ENCODE measurements at regions not wholly inside any gene's neighbourhood (a gene's known extent, or its start where the extent isn't known, plus 50 kb on each side); places are given as distances from the start of the nearest gene placed in this dataset.

DNA sequence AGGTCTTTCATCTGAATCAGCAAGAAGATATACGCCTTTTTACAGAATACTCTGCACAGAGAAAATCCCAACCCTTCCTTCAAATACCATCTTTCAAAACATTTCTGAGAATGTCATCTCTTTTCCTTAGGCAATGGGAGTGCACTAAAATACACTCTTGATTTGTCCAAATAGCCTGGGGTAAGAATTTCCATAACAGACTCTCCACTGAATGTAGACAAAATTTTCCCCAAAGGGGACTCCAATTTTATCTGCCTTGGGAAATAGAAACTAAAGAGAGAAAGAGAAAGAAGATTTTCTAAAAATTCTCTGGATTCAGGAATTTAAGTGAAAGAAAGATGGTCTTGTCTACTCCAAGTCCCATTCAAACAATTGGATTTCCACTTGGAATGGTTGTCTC, 394.5 kb upstream of the CHAC2 start:
- 80% methylated on average over 1 of the region's 1 CpG for WGBS (ENCODE audit: insufficient coverage)
- Mint-ChIP-seq H3K27ac (no peak overlapping the region), H3K9me3 (peaks cover 0 to 23% (median 0%) of the 10 kb centered on the region in 3 donors), H3K27me3 (no peaks in the 10 kb centered on the region), H3K36me3 (no peaks in the 10 kb centered on the region), H3K4me3 (no peak overlapping the region), H3K4me1 (no peaks in the 10 kb centered on the region)
- ATAC-seq (replicated peaks in 1 of 4) (no peak), DNase-seq (no peak)
- POLR2A ChIA-PET, result no interaction called here
- Histone ChIP-seq H3K36me3 (ENCODE audit: control insufficient read depth in 2 of 2, extremely low read depth in 1 of 2, insufficient read depth in 1 of 2, low read length in 1 of 2) (no peaks in the 10 kb centered on the region), H3K9me3 (no peaks in the 10 kb centered on the region), H3K4me1 (ENCODE audit: control insufficient read depth in 1 of 2, extremely low read depth in 1 of 2, insufficient read depth in 2 of 2, low read length in 2 of 2) (no peaks in the 10 kb centered on the region), H3K27ac (ENCODE audit: low read length) (no peak overlapping the region), H3K27me3 (replicated peaks in 1 of 2; ENCODE audit: control insufficient read depth in 2 of 2, extremely low read depth in 1 of 2, insufficient read depth in 2 of 2, low read length in 1 of 2) (no peaks in the 10 kb centered on the region), H3K4me3 (ENCODE audit: control insufficient read depth in 1 of 2, extremely low read depth in 1 of 2, low read length in 1 of 2) (no peak overlapping the region)
- CTCF ChIA-PET, result no interaction called here

DNA sequence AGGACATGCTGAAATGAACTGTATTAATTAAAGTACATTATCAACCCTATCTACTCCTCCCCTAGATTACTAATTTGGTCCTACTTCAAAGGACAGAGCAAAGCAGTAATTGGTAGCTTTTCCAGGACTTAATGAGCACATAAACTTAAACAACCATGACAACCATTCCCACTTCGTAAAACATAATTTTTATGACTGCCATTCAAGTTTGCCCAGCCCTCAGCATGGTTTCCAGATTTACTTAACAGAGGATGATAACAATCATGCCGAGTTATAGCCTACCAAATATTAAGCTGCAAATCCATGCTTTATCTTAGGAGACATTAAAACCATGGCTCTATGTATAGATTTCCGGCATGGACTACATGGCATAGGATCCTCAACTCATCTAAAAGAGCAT, 401.1 kb upstream of the CHAC2 start:
- ChIA-PET POLR2A (no interaction called here), CTCF (no interaction called here)
- WGBS (ENCODE audit: insufficient coverage), result 75% methylated on average over 2 of the region's 3 CpGs
- H3K36me3 Mint-ChIP-seq, result no peaks in the 10 kb centered on the region
- peaks cover 3 to 9% (median 5%) of the 10 kb centered on the region in 3 donors for H3K9me3 Mint-ChIP-seq
- H3K4me1 ChIP-seq (ENCODE audit: control insufficient read depth in 1 of 2, extremely low read depth in 1 of 2, insufficient read depth in 2 of 2, low read length in 2 of 2), result no peaks in the 10 kb centered on the region
- no peak for DNase-seq
- no peak overlapping the region for H3K27ac Mint-ChIP-seq
- no peak for ATAC-seq (replicated peaks in 1 of 4)
- no peaks in the 10 kb centered on the region for H3K27me3 ChIP-seq (replicated peaks in 1 of 2; ENCODE audit: control insufficient read depth in 2 of 2, extremely low read depth in 1 of 2, insufficient read depth in 2 of 2, low read length in 1 of 2)
- no peaks in the 10 kb centered on the region for H3K4me1 Mint-ChIP-seq
- no peaks in the 10 kb centered on the region for H3K36me3 ChIP-seq (ENCODE audit: control insufficient read depth in 2 of 2, extremely low read depth in 1 of 2, insufficient read depth in 1 of 2, low read length in 1 of 2)
- H3K27ac ChIP-seq (ENCODE audit: low read length), result no peak overlapping the region
- H3K9me3 ChIP-seq, result no peaks in the 10 kb centered on the region
- H3K4me3 ChIP-seq (ENCODE audit: control insufficient read depth in 1 of 2, extremely low read depth in 1 of 2, low read length in 1 of 2), result no peak overlapping the region
- H3K27me3 Mint-ChIP-seq, result no peaks in the 10 kb centered on the region
- H3K4me3 Mint-ChIP-seq, result no peak overlapping the region

DNA sequence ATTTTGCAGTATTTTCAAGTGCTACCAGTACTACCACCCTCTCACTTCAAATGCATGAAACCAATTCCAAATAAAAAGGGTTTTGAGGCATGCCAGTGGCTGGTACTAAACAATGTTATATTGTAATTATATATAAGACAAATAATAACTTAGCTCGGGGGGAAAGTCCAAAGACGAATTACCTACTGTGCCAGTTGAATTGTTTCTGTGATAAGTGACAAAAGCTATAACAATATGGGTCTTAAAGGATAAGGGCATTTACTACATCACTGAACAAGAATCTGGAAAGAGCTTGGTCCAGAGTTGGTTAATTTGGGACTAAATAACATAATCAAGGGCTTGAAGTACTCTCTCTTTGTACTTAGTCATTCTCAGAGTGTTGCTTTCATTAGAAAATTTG, 404.7 kb upstream of the CHAC2 start:
- H3K27me3 Mint-ChIP-seq, result no peaks in the 10 kb centered on the region
- no CpG with 5 or more reads among the region's 2 CpGs for WGBS (ENCODE audit: insufficient coverage)
- CTCF ChIA-PET, result no interaction called here

DNA sequence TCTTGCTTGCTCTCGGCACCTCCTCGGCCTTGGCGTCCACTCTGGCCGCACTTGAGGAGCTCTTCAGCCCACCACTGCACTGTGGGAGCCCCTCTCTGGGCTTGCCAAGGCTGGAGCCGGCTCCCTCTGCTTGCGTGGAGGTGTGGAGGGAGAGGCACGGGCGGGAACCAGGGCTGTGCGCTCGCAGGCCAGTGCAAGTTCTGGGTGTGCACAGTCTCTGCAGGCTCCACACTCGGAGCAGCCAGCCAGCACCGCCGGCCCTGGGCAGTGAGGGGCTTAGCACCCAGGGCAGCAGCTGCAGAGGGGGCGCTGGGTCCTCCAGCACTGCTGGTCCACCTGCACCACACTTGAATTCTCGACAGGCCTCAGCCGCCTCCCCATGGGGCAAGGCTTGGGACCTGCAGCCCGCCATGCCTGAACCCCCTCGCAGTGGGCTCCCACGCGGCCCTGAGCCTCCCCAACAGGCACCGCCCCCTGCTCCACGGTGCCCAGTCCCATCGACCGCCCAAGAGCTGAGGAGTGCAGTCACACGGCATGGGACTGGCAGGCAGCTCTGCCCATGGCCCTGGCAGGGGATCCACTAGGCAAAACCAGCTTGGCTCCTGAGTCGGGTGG, 411.2 kb upstream of the CHAC2 start:
- WGBS (ENCODE audit: insufficient coverage), result 89% methylated on average over 22 of the region's 26 CpGs
- Mint-ChIP-seq H3K27me3 (no peaks in the 10 kb centered on the region), H3K9me3 (peaks cover 3 to 24% (median 9%) of the 10 kb centered on the region in 3 donors)

More for the DNA sequence above, 404.7 kb upstream of the CHAC2 start:
- ATAC-seq (replicated peaks in 1 of 4), result no peak
- no peak overlapping the region for H3K4me3 Mint-ChIP-seq
- Histone ChIP-seq H3K27ac (ENCODE audit: low read length) (no peak overlapping the region), H3K4me3 (ENCODE audit: control insufficient read depth in 1 of 2, extremely low read depth in 1 of 2, low read length in 1 of 2) (no peak overlapping the region), H3K36me3 (ENCODE audit: control insufficient read depth in 2 of 2, extremely low read depth in 1 of 2, insufficient read depth in 1 of 2, low read length in 1 of 2) (no peaks in the 10 kb centered on the region), H3K9me3 (no peaks in the 10 kb centered on the region), H3K4me1 (ENCODE audit: control insufficient read depth in 1 of 2, extremely low read depth in 1 of 2, insufficient read depth in 2 of 2, low read length in 2 of 2) (no peaks in the 10 kb centered on the region), H3K27me3 (replicated peaks in 1 of 2; ENCODE audit: control insufficient read depth in 2 of 2, extremely low read depth in 1 of 2, insufficient read depth in 2 of 2, low read length in 1 of 2) (no peaks in the 10 kb centered on the region)
- POLR2A ChIA-PET, result no interaction called here
- no peaks in the 10 kb centered on the region for H3K4me1 Mint-ChIP-seq
- DNase-seq, result no peak
- no peaks in the 10 kb centered on the region for H3K36me3 Mint-ChIP-seq
- H3K9me3 Mint-ChIP-seq, result peaks cover 3 to 18% (median 8%) of the 10 kb centered on the region in 3 donors
- no peak overlapping the region for H3K27ac Mint-ChIP-seq

DNA sequence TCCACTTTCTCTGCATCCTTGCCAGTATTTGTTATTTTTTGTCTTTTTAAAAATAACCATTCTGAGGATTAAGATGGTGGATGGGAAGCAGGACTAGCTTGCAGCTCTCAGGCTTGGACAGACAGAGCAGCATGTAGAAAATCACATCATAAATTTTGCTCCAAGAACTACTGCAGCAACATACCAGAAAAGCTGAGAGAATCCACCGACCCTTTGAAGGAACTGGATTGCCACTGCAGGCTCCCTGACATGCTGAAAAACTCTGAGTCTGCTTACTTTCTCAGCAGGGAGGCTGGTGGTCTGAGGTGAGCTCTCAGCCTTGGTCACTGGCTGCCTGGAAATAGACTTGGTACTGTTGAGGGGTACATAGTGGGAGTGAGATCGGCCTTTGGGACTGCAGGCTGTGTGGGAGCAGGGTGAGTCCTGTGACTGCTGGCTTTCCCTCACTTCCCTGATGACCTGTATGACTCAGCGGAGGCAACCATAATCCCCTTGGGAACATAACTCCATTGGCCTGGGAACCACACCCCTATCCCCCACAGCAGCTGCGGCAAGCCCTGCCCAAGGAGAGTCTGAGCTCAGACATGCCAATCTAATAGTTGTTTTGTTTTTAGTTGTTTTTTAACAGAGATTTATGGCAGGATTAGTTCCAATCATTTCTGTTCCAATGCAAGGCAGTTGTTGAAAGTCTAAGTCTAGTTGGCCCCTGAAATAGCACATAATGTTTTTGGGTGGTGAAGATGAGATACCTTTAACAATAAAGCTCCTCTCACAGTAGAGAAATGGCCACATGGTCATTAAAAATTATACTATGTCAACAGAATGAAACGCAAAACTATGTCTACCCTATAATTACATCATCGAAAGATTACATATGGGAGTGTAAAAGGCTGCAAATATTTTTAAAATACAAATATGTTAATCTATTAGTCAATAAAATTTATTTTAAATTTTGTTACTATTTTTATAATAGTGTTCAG, 414.2 kb upstream of the CHAC2 start:
- Histone ChIP-seq H3K9me3 (no peaks in the 10 kb centered on the region), H3K36me3 (ENCODE audit: control insufficient read depth in 2 of 2, extremely low read depth in 1 of 2, insufficient read depth in 1 of 2, low read length in 1 of 2) (no peaks in the 10 kb centered on the region), H3K4me1 (ENCODE audit: control insufficient read depth in 1 of 2, extremely low read depth in 1 of 2, insufficient read depth in 2 of 2, low read length in 2 of 2) (no peaks in the 10 kb centered on the region), H3K27ac (ENCODE audit: low read length) (no peak overlapping the region), H3K27me3 (replicated peaks in 1 of 2; ENCODE audit: control insufficient read depth in 2 of 2, extremely low read depth in 1 of 2, insufficient read depth in 2 of 2, low read length in 1 of 2) (no peaks in the 10 kb centered on the region), H3K4me3 (ENCODE audit: control insufficient read depth in 1 of 2, extremely low read depth in 1 of 2, low read length in 1 of 2) (no peak overlapping the region)
- CTCF ChIA-PET, result no interaction called here
- H3K9me3 Mint-ChIP-seq, result peaks cover 0 to 16% (median 9%) of the 10 kb centered on the region in 3 donors
- no peak for ATAC-seq (replicated peaks in 1 of 4)
- H3K27me3 Mint-ChIP-seq, result no peaks in the 10 kb centered on the region
- H3K27ac Mint-ChIP-seq, result no peak overlapping the region
- 58% methylated on average over 1 of the region's 6 CpGs for WGBS (ENCODE audit: insufficient coverage)
- POLR2A ChIA-PET, result no interaction called here
- no peaks in the 10 kb centered on the region for H3K4me1 Mint-ChIP-seq
- no peak for DNase-seq
- H3K36me3 Mint-ChIP-seq, result no peaks in the 10 kb centered on the region
- no peak overlapping the region for H3K4me3 Mint-ChIP-seq

More for the DNA sequence above, 411.2 kb upstream of the CHAC2 start:
- DNase-seq (no peak), ATAC-seq (replicated peaks in 1 of 4) (no peak)
- Mint-ChIP-seq H3K27ac (no peak overlapping the region), H3K4me3 (no peak overlapping the region), H3K36me3 (no peaks in the 10 kb centered on the region), H3K4me1 (no peaks in the 10 kb centered on the region)
- POLR2A ChIA-PET, result no interaction called here
- CTCF ChIA-PET, result no interaction called here
- no peaks in the 10 kb centered on the region for H3K36me3 ChIP-seq (ENCODE audit: control insufficient read depth in 2 of 2, extremely low read depth in 1 of 2, insufficient read depth in 1 of 2, low read length in 1 of 2)
- H3K27ac ChIP-seq (ENCODE audit: low read length), result no peak overlapping the region
- no peak overlapping the region for H3K4me3 ChIP-seq (ENCODE audit: control insufficient read depth in 1 of 2, extremely low read depth in 1 of 2, low read length in 1 of 2)
- H3K27me3 ChIP-seq (replicated peaks in 1 of 2; ENCODE audit: control insufficient read depth in 2 of 2, extremely low read depth in 1 of 2, insufficient read depth in 2 of 2, low read length in 1 of 2), result no peaks in the 10 kb centered on the region
- H3K4me1 ChIP-seq (ENCODE audit: control insufficient read depth in 1 of 2, extremely low read depth in 1 of 2, insufficient read depth in 2 of 2, low read length in 2 of 2), result no peaks in the 10 kb centered on the region
- no peaks in the 10 kb centered on the region for H3K9me3 ChIP-seq

DNA sequence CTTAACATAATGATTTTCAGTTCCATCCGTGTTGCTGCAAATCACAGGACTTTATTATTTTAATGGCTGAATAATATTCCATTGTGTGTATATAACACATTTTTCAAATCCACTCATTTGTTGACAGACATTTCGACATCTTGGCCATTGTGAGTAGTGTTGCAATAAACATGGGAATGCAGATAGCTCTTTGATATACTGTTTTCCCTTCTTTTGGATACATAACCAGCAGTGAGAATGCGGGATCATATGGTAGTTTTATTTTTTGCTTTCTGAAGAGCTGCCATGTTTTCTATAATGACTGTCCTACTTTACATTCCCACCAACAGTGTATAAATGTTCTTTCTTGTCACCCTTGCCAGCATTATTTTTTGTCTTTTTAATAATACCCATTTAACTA, 420.3 kb upstream of the CHAC2 start:
- H3K4me1 Mint-ChIP-seq, result no peaks in the 10 kb centered on the region
- H3K27me3 ChIP-seq (replicated peaks in 1 of 2; ENCODE audit: control insufficient read depth in 2 of 2, extremely low read depth in 1 of 2, insufficient read depth in 2 of 2, low read length in 1 of 2), result no peaks in the 10 kb centered on the region
- no peak overlapping the region for H3K4me3 Mint-ChIP-seq
- no peak overlapping the region for H3K27ac Mint-ChIP-seq
- no CpG with 5 or more reads among the region's 3 CpGs for WGBS (ENCODE audit: insufficient coverage)
- no peak overlapping the region for H3K4me3 ChIP-seq (ENCODE audit: control insufficient read depth in 1 of 2, extremely low read depth in 1 of 2, low read length in 1 of 2)
- CTCF ChIA-PET, result no interaction called here
- no peak for DNase-seq
- no peaks in the 10 kb centered on the region for H3K36me3 ChIP-seq (ENCODE audit: control insufficient read depth in 2 of 2, extremely low read depth in 1 of 2, insufficient read depth in 1 of 2, low read length in 1 of 2)
- peaks cover 0 to 7% (median 0%) of the 10 kb centered on the region in 3 donors for H3K9me3 Mint-ChIP-seq
- H3K4me1 ChIP-seq (ENCODE audit: control insufficient read depth in 1 of 2, extremely low read depth in 1 of 2, insufficient read depth in 2 of 2, low read length in 2 of 2), result no peaks in the 10 kb centered on the region
- H3K9me3 ChIP-seq, result no peaks in the 10 kb centered on the region
- H3K36me3 Mint-ChIP-seq, result no peaks in the 10 kb centered on the region
- H3K27ac ChIP-seq (ENCODE audit: low read length), result no peak overlapping the region
- H3K27me3 Mint-ChIP-seq, result no peaks in the 10 kb centered on the region
- POLR2A ChIA-PET, result no interaction called here
- ATAC-seq (replicated peaks in 1 of 4), result no peak
